GM23338 (cell line): ENCODE measurements at regions not wholly inside any gene's neighbourhood (a gene's known extent, or its start where the extent isn't known, plus 50 kb on each side); places are given as distances from the start of the nearest gene placed in this dataset.

ENCODE experiments used
- ATAC-seq: fragments of 200-7000 bp; cut with Tn5 transposase; 3 replicates; pipeline ENCODE4 v1.9.1; 2020
- DNase-seq: peaks from one replicate; pipeline ENCODE4 v3.0.0-alpha.2; 2015; ENCODE audit warnings: low spot score
- H2AFZ ChIP-seq: fragments of 200-600 bp; sonication (generic); 2 replicates; pipeline ENCODE4 v1.8.0; 2016; ENCODE audit warnings: antibody characterized with exemption, mild to moderate bottlenecking, moderate library complexity
- H3F3A ChIP-seq: fragments of 200-600 bp; sonication (generic); replicated peaks from 2 replicates; pipeline ENCODE4 v1.8.0; 2017; ENCODE audit warnings: antibody characterized with exemption, mixed run types, low read depth
- H3K27ac ChIP-seq: fragments of 200-600 bp; sonication (generic); 2 replicates; pipeline ENCODE4 v1.6.1; 2016; ENCODE audit warnings: low read depth
- H3K27me3 ChIP-seq: fragments of 200-600 bp; sonication (generic); 2 replicates; pipeline ENCODE4 v1.8.0; 2016; ENCODE audit warnings: mild to moderate bottlenecking, mixed run types, moderate library complexity; ENCODE audit not compliant: insufficient read depth
- H3K36me3 ChIP-seq: fragments of 200-600 bp; sonication (generic); 2 replicates; pipeline ENCODE4 v1.8.0; 2016; ENCODE audit warnings: mild to moderate bottlenecking; ENCODE audit not compliant: insufficient read depth
- H3K4me1 ChIP-seq: fragments of 200-600 bp; sonication (generic); 2 replicates; pipeline ENCODE4 v1.8.0; 2016; ENCODE audit warnings: mild to moderate bottlenecking, moderate library complexity; ENCODE audit not compliant: insufficient read depth
- H3K4me2 ChIP-seq: fragments of 200-600 bp; sonication (generic); 2 replicates; pipeline ENCODE4 v1.7.1; 2017; ENCODE audit warnings: mixed run types
- H3K4me3 ChIP-seq: fragments of 200-600 bp; sonication (generic); 2 replicates; pipeline ENCODE4 v1.6.1; 2016; ENCODE audit warnings: mixed run types
- H3K79me2 ChIP-seq: fragments of 200-600 bp; sonication (generic); replicated peaks from 2 replicates; pipeline ENCODE4 v1.8.0; 2017; ENCODE audit warnings: mild to moderate bottlenecking; ENCODE audit not compliant: insufficient read depth
- H3K9me2 ChIP-seq: fragments of 200-600 bp; sonication (generic); 2 replicates; pipeline ENCODE4 v1.8.0; 2017; ENCODE audit not compliant: insufficient read depth
- H4K20me1 ChIP-seq: fragments of 200-600 bp; sonication (generic); replicated peaks from 2 replicates; pipeline ENCODE4 v1.8.0; 2017; ENCODE audit warnings: mild to moderate bottlenecking; ENCODE audit not compliant: insufficient read depth
- H3K27ac Mint-ChIP-seq: 2 replicates; pipeline ENCODE4 v1.8.0; 2020; ENCODE audit warnings: inconsistent platforms, mild to moderate bottlenecking, moderate library complexity, mixed read lengths
- H3K27me3 Mint-ChIP-seq: 3 replicates; pipeline ENCODE4 v1.8.0; 2022; ENCODE audit warnings: low read depth, mild to moderate bottlenecking, moderate library complexity, mixed read lengths, inconsistent platforms; ENCODE audit not compliant: insufficient read depth, poor library complexity
- H3K36me3 Mint-ChIP-seq: 3 replicates; pipeline ENCODE4 v1.8.0; 2021; ENCODE audit warnings: low read depth, mild to moderate bottlenecking, inconsistent platforms, moderate library complexity, mixed read lengths
- H3K4me1 Mint-ChIP-seq: 3 replicates; pipeline ENCODE4 v1.8.0; 2020; ENCODE audit warnings: mild to moderate bottlenecking, inconsistent platforms, mixed read lengths
- H3K4me3 Mint-ChIP-seq: 3 replicates; pipeline ENCODE4 v1.8.0; 2021; ENCODE audit warnings: moderate library complexity, mild to moderate bottlenecking, inconsistent platforms, mixed read lengths
- H3K9me3 Mint-ChIP-seq: 3 replicates; pipeline ENCODE4 v1.8.0; 2020; ENCODE audit warnings: moderate library complexity, mild to moderate bottlenecking, inconsistent platforms, mixed read lengths
- CREB1 ChIP-seq: fragments of 250-450 bp; sonication (Bioruptor Pico); IDR thresholded peaks from 2 replicates; pipeline ENCODE4 v1.5.0; 2020; ENCODE audit warnings: low read depth, mild to moderate bottlenecking, moderate library complexity
- EZH2 ChIP-seq: fragments of 200-600 bp; sonication (generic); IDR thresholded peaks from one replicate; pipeline ENCODE4 v1.8.0; 2017; ENCODE audit warnings: antibody characterized with exemption, mild to moderate bottlenecking, low read depth; ENCODE audit not compliant: unreplicated experiment
- EZH2phosphoT487 ChIP-seq: fragments of 200-600 bp; sonication (generic); IDR thresholded peaks from one replicate; pipeline ENCODE4 v1.8.1; 2018; ENCODE audit warnings: antibody characterized with exemption; ENCODE audit not compliant: unreplicated experiment
- JUNB ChIP-seq: IDR thresholded peaks from one replicate; pipeline ENCODE4 v1.6.1; 2016; ENCODE audit warnings: antibody characterized with exemption; ENCODE audit not compliant: unreplicated experiment
- NANOG ChIP-seq: IDR thresholded peaks from 2 replicates; pipeline ENCODE4 v1.6.1; 2016; ENCODE audit warnings: antibody characterized with exemption, borderline replicate concordance
- POLR2AphosphoS5 ChIP-seq: IDR thresholded peaks from 2 replicates; pipeline ENCODE4 v1.6.1; 2016; ENCODE audit warnings: antibody characterized with exemption, low read depth
- STAT1 ChIP-seq: IDR thresholded peaks from one replicate; pipeline ENCODE4 v1.6.1; 2016; ENCODE audit warnings: antibody characterized with exemption; ENCODE audit not compliant: unreplicated experiment
- ZNF114 ChIP-seq: fragments of 250-450 bp; sonication (Bioruptor Pico); IDR thresholded peaks from 2 replicates; pipeline ENCODE4 v1.5.0; 2020; ENCODE audit warnings: mild to moderate bottlenecking, moderate library complexity
- ZNF331 ChIP-seq: fragments of 250-450 bp; sonication (Bioruptor Pico); IDR thresholded peaks from 2 replicates; pipeline ENCODE4 v1.5.0; 2020; ENCODE audit warnings: low read depth, mild to moderate bottlenecking, moderate library complexity
- TF ChIP-seq, protein P1 (sequence below): IDR thresholded peaks from 2 replicates; pipeline ENCODE4 v1.6.1; 2016; ENCODE audit warnings: antibody characterized with exemption
- TF ChIP-seq, protein P2 (sequence below), 2 experiments: fragments of 200-600 bp in 1 of 2; sonication (generic) in 1 of 2; conservative IDR thresholded peaks; 2 replicates each; pipeline versions ENCODE4 v1.5.1 to v1.6.1; 2016 to 2017; ENCODE audit warnings: antibody characterized with exemption in 2 of 2, low read depth in 2 of 2, mild to moderate bottlenecking in 2 of 2, moderate library complexity in 1 of 2

DNA sequence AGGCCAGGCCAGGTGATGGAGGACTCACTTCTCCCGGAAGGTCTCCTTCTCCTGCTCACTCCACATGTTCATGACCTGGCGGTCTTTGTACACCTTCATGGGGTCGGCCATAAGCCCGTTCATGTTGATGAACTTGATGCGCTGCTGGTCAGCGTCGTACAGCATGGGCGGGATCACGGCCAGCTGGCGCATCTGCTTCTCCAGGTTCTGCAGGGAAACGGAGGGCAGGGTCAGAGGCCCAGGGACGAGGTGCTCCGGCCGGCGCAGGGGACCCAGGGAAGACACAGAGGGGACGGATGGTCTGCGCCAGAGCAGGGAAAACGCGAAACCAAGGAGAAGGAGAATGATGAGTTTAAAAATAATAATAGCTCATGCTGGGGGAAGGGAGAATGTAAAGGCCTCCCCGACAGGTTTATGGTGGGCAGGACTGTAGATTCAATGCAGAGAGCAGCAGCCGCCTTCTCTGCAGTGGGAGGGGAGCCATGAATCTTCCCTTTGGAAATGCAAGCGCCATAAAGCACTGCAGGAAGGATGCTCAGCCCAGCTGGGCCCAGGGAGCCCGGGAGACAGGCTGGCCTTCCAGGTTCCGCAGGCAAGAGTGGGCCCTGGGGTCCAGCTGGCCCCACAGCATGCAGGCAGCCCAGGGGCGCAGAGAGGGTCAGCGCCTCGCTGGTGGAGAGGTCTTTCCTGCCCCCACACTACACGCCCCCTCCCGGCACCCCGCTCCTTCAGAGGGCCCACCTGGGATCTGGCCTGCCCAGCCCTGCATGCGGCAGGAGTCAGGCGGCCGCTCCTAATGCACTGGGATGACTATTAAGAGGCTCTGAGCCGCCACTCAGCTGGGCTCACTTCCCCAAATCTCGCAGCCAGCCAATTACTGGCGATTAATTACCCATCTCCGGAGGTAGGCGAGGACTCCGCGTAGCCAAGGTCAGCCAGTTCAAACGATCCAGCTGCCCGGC is 132.0 kb downstream of the RFLNA start:
- peaks cover 9% of the 10 kb centered on the region for H3K4me1 Mint-ChIP-seq
- H3K4me3 Mint-ChIP-seq, result no peak overlapping the region
- peaks cover 5% of the 10 kb centered on the region for H3K27me3 Mint-ChIP-seq
- Histone ChIP-seq H4K20me1 (peaks cover 11% of the 10 kb centered on the region), H3K9me2 (no peaks in the 10 kb centered on the region), H3K27me3 (no peaks in the 10 kb centered on the region), H3K27ac (no peak overlapping the region), H3F3A (peaks cover 5% of the 10 kb centered on the region; the same call in 1 of the 2 replicates), H3K79me2 (0 out of 2 replicates have a peak, but pooled peaks cover 3% of the 10 kb centered on the region), H2AFZ (no peak overlapping the region), H3K4me2 (no peak overlapping the region), H3K4me3 (no peak overlapping the region), H3K4me1 (no peaks in the 10 kb centered on the region), H3K36me3 (peaks cover 9% of the 10 kb centered on the region)
- ATAC-seq (no peak), DNase-seq (no peak)
- TF ChIP-seq POLR2AphosphoS5 (no peak), NANOG (no peak), JUNB (no peak), CREB1 (CRISPR knock-in tag) (no peak), STAT1 (no peak), EZH2phosphoT487 (no peak)
- TF ChIP-seq, protein P1, sequence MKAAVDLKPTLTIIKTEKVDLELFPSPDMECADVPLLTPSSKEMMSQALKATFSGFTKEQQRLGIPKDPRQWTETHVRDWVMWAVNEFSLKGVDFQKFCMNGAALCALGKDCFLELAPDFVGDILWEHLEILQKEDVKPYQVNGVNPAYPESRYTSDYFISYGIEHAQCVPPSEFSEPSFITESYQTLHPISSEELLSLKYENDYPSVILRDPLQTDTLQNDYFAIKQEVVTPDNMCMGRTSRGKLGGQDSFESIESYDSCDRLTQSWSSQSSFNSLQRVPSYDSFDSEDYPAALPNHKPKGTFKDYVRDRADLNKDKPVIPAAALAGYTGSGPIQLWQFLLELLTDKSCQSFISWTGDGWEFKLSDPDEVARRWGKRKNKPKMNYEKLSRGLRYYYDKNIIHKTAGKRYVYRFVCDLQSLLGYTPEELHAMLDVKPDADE, result no peak
- peaks cover 60% of the 10 kb centered on the region for H3K36me3 Mint-ChIP-seq
- H3K9me3 Mint-ChIP-seq, result no peaks in the 10 kb centered on the region
- H3K27ac Mint-ChIP-seq, result no peak overlapping the region

- no peak overlapping the region for H3K27ac Mint-ChIP-seq
- Histone ChIP-seq H3K4me3 (no peak overlapping the region), H3K9me2 (no peaks in the 10 kb centered on the region), H2AFZ (no peak overlapping the region), H3F3A (peaks cover under 1% of the 10 kb centered on the region; the same call in 1 of the 2 replicates), H3K4me2 (no peak overlapping the region), H3K27ac (no peak overlapping the region), H3K27me3 (no peaks in the 10 kb centered on the region), H3K79me2 (0 out of 2 replicates have a peak, but pooled peaks cover 3% of the 10 kb centered on the region), H3K36me3 (peaks cover 9% of the 10 kb centered on the region), H3K4me1 (no peaks in the 10 kb centered on the region), H4K20me1 (peaks cover 11% of the 10 kb centered on the region)
- TF ChIP-seq, protein P2, sequence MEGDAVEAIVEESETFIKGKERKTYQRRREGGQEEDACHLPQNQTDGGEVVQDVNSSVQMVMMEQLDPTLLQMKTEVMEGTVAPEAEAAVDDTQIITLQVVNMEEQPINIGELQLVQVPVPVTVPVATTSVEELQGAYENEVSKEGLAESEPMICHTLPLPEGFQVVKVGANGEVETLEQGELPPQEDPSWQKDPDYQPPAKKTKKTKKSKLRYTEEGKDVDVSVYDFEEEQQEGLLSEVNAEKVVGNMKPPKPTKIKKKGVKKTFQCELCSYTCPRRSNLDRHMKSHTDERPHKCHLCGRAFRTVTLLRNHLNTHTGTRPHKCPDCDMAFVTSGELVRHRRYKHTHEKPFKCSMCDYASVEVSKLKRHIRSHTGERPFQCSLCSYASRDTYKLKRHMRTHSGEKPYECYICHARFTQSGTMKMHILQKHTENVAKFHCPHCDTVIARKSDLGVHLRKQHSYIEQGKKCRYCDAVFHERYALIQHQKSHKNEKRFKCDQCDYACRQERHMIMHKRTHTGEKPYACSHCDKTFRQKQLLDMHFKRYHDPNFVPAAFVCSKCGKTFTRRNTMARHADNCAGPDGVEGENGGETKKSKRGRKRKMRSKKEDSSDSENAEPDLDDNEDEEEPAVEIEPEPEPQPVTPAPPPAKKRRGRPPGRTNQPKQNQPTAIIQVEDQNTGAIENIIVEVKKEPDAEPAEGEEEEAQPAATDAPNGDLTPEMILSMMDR (conservative IDR thresholded peaks at IDR 0.05; ENCODE audit: low read depth in 2 of 2), result no peak
- TF ChIP-seq NANOG (no peak), EZH2 (no peak), EZH2phosphoT487 (no peak), ZNF331 (CRISPR knock-in tag) (no peak), JUNB (no peak), ZNF114 (CRISPR knock-in tag) (no peak), POLR2AphosphoS5 (no peak)
- TF ChIP-seq, protein P1, result no peak
- H3K36me3 Mint-ChIP-seq, result peaks cover 53% of the 10 kb centered on the region
- ATAC-seq (no peak), DNase-seq (no peak)
- H3K4me3 Mint-ChIP-seq, result no peak overlapping the region
- peaks cover 6% of the 10 kb centered on the region for H3K27me3 Mint-ChIP-seq
- H3K4me1 Mint-ChIP-seq, result peaks cover 7% of the 10 kb centered on the region
- H3K9me3 Mint-ChIP-seq, result no peaks in the 10 kb centered on the region
Observed at GRCh38 chr12:124425667-124426066, 130.8 kb downstream of the RFLNA start.
